Tibial nerve (tissue), 4 donors: ENCODE measurements at regions not wholly inside any gene's neighbourhood (a gene's known extent, or its start where the extent isn't known, plus 50 kb on each side); places are given as distances from the start of the nearest gene placed in this dataset.

Experiments used
- CTCF ChIP-seq, 5 experiments: fragments of 200-600 bp in 3 of 5; fragments of 450-650 bp in 2 of 5; sonication (generic) in 3 of 5; IDR thresholded peaks; one replicate each; pipeline ENCODE4 v1.5.1; 2016 to 2019; ENCODE audit warnings: antibody characterized with exemption in 5 of 5, mild to moderate bottlenecking in 3 of 5, moderate library complexity in 2 of 5
- EP300 ChIP-seq, 2 donors: sonication (generic); formaldehyde crosslinking; IDR thresholded peaks; one replicate each; pipeline ENCODE4 v1.6.1; 2017; ENCODE audit warnings: antibody characterized with exemption in 2 of 2, mild to moderate bottlenecking in 1 of 2
- POLR2A ChIP-seq, 2 donors: fragments of 450-650 bp; IDR thresholded peaks; one replicate each; pipeline ENCODE4 v1.6.1; 2017; ENCODE audit warnings: antibody characterized with exemption in 2 of 2, mild to moderate bottlenecking in 2 of 2, moderate library complexity in 2 of 2

GRCh38 chr3:181912384-181912783 is 200.7 kb downstream of the SOX2 start:
- TF ChIP-seq CTCF (IDR thresholded peaks at IDR 0.05) (no peak), POLR2A (IDR thresholded peaks at IDR 0.05) (no peak), EP300 (IDR thresholded peaks at IDR 0.05) (no peak)
